Spleen (tissue), 11 donors: ENCODE measurements at regions not wholly inside any gene's neighbourhood (a gene's known extent, or its start where the extent isn't known, plus 50 kb on each side); places are given as distances from the start of the nearest gene placed in this dataset.
A peak's percentile ranks its signal among the peaks of the same experiment; 100 is the strongest.

Source experiments
- DNase-seq: peaks from one replicate; pipeline ENCODE4 v3.0.0-alpha.2; 2020
- H3K27ac ChIP-seq, 8 donors: fragments of 200-600 bp; sonication (generic) in 7 of 8; 1 replicate in 4 of 8; 2 replicates in 4 of 8; pipeline versions ENCODE4 v1.5.0 to v1.8.0; 2016 to 2021; ENCODE audit warnings: inconsistent platforms in 4 of 8, mild to moderate bottlenecking in 4 of 8, moderate library complexity in 1 of 8
- H3K27me3 ChIP-seq, 7 donors: fragments of 200-600 bp; sonication (generic) in 6 of 7; replicated peaks in 1 of 7; 1 replicate in 4 of 7; 2 replicates in 3 of 7; pipeline versions ENCODE4 v1.5.0 to v1.8.0; 2016 to 2021; ENCODE audit warnings: inconsistent platforms in 3 of 7, mild to moderate bottlenecking in 1 of 7
- H3K36me3 ChIP-seq, 6 donors: fragments of 200-600 bp; sonication (generic) in 5 of 6; 1 replicate in 4 of 6; 2 replicates in 2 of 6; pipeline versions ENCODE4 v1.5.0 to v1.8.0; 2016 to 2021; ENCODE audit warnings: inconsistent platforms in 2 of 6
- H3K4me1 ChIP-seq, 6 donors: fragments of 200-600 bp; sonication (generic) in 5 of 6; 1 replicate in 3 of 6; 2 replicates in 3 of 6; pipeline versions ENCODE4 v1.5.0 to v1.8.0; 2016 to 2021; ENCODE audit warnings: inconsistent platforms in 3 of 6
- H3K4me3 ChIP-seq, 8 donors: fragments of 200-600 bp; sonication (generic) in 7 of 8; 1 replicate in 4 of 8; 2 replicates in 4 of 8; pipeline versions ENCODE4 v1.5.0 to v1.8.0; 2016 to 2021; ENCODE audit warnings: inconsistent platforms in 4 of 8, mild to moderate bottlenecking in 4 of 8, moderate library complexity in 2 of 8
- H3K9me3 ChIP-seq, 8 donors: fragments of 200-600 bp; sonication (generic) in 7 of 8; 1 replicate in 4 of 8; 2 replicates in 4 of 8; pipeline versions ENCODE4 v1.5.0 to v1.8.0; 2016 to 2021; ENCODE audit warnings: inconsistent platforms in 4 of 8
- POLR2A ChIP-seq, 3 donors: fragments of 450-650 bp; IDR thresholded peaks; one replicate each; pipeline ENCODE4 v1.5.1; 2017; ENCODE audit warnings: antibody characterized with exemption in 3 of 3, mild to moderate bottlenecking in 1 of 3
- POLR2AphosphoS5 ChIP-seq, 3 donors: sonication (generic); formaldehyde crosslinking; IDR thresholded peaks; one replicate each; pipeline ENCODE4 v1.5.1; 2017; ENCODE audit warnings: antibody characterized with exemption in 3 of 3
- WGBS, 5 donors: extraction: QIAGEN DNeasy Blood & Tissue Kit in 3 of 5; methylation state at CpG; one replicate each; pipeline versions ENCODE4 v1.1.5 to v1.1.7; 2013 to 2018; 5-methylcytosine and 5-hydroxymethylcytosine counted together
- intact Hi-C: fragments of 100-400 bp; cut with DNase I; formaldehyde crosslinking; loops from one replicate; pipeline ENCODE4 v1.15.0; 2023; ENCODE audit warnings: low total_unique reads
- small RNA-seq, 4 donors: library from RNA; depleted of rRNA; stranded (forward); fragments of <200 nt; gene quantifications; one replicate each; pipeline ENCODE3, GENCODE V24; 2016
- TF ChIP-seq, protein P1 (sequence below), 11 experiments: fragments of 200-600 bp in 7 of 11; fragments of 450-650 bp in 4 of 11; sonication (generic) in 4 of 11; IDR thresholded peaks in 8 of 11; conservative IDR thresholded peaks in 3 of 11; 1 replicate in 7 of 11; 2 replicates in 4 of 11; pipeline versions ENCODE4 v1.4.0 to v1.8.0; 2016 to 2021; ENCODE audit warnings: antibody characterized with exemption in 11 of 11, inconsistent platforms in 4 of 11, mild to moderate bottlenecking in 1 of 11
- donor health status: healthy with polysubstance abuse.
- donor health status: DM: no; HTN: no; CAD: no; lungs with moderate emphysema.
- donor health status: DM: no; HTN: no; CAD: no.
- donor health status: Bipolar disorder and iron deficiency.
- donor health status: healthy.
- donor health status: DM: no; HTN: no; CAD: no.
- donor health status: DM: yes; HTN: yes; CAD: no.

DNA sequence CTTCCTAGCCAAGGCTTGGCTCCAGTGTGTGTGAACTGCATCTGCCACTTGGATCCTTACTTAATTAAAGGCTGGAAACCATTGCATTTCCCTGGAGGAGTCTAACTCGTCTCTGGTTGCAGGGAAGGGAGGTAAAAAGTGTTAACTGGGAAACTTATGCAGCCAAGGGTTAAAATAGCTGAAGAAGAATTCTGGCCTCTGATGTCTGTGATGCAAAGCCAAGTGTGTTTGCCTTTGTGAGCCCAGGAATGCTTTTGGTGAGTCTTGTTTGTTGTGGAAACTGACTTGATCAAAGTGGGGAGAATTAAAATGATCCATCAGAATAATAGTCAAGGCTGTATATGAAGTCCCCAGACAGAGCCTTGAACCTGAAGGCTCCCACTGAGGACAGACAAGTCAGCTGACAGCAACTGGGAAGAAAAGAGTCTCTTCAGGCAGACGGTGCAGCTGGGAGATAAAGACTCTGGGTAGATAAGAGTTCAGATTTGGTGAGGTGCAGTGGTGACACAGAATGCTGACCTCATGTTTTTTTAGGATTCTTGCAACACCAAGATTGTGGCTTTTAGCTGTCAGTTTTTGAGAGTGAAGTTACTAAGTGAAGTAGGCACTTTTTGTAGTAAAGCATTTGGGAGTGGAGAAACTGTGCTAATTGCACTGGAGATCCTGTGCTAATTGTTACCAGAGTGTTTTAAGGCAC, 59.5 kb upstream of the WLS start:
- H3K4me1 ChIP-seq, result peaks cover 0 to 30% (median 11%) of the 10 kb centered on the region in 6 donors
- WGBS, 5 donors, result 35 to 43% (median 37%) methylated on average over 2 of the region's 2 CpGs
- no peaks in the 10 kb centered on the region for H3K36me3 ChIP-seq
- no peak for TF ChIP-seq POLR2A (IDR thresholded peaks at IDR 0.05)
- no peak for TF ChIP-seq POLR2AphosphoS5 (IDR thresholded peaks at IDR 0.05)
- TF ChIP-seq, protein P1, sequence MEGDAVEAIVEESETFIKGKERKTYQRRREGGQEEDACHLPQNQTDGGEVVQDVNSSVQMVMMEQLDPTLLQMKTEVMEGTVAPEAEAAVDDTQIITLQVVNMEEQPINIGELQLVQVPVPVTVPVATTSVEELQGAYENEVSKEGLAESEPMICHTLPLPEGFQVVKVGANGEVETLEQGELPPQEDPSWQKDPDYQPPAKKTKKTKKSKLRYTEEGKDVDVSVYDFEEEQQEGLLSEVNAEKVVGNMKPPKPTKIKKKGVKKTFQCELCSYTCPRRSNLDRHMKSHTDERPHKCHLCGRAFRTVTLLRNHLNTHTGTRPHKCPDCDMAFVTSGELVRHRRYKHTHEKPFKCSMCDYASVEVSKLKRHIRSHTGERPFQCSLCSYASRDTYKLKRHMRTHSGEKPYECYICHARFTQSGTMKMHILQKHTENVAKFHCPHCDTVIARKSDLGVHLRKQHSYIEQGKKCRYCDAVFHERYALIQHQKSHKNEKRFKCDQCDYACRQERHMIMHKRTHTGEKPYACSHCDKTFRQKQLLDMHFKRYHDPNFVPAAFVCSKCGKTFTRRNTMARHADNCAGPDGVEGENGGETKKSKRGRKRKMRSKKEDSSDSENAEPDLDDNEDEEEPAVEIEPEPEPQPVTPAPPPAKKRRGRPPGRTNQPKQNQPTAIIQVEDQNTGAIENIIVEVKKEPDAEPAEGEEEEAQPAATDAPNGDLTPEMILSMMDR (IDR thresholded peaks at IDR 0.05 in 8 of 11, conservative IDR thresholded peaks at IDR 0.05 in 3 of 11), result no peak
- peak overlapping the region in 1 of 8 donors; percentile 61 for H3K27ac ChIP-seq
- DNase-seq, result no peak
- H3K27me3 ChIP-seq, result no peaks in the 10 kb centered on the region
- intact Hi-C loops, result no loop called here
- no peaks in the 10 kb centered on the region for H3K9me3 ChIP-seq
- no peak overlapping the region for H3K4me3 ChIP-seq

- no peak for DNase-seq
- Histone ChIP-seq H3K4me3 (no peak overlapping the region), H3K27ac (no peak overlapping the region), H3K9me3 (no peaks in the 10 kb centered on the region), H3K27me3 (no peaks in the 10 kb centered on the region), H3K36me3 (no peaks in the 10 kb centered on the region), H3K4me1 (peaks cover 0 to 8% (median 3%) of the 10 kb centered on the region in 6 donors)
- WGBS, 5 donors, result 81 to 97% (median 95%) methylated on average over 5 of the region's 5 CpGs
- TF ChIP-seq, protein P1 (IDR thresholded peaks at IDR 0.05 in 8 of 11, conservative IDR thresholded peaks at IDR 0.05 in 3 of 11), result no peak
- TF ChIP-seq POLR2A (IDR thresholded peaks at IDR 0.05) (no peak), POLR2AphosphoS5 (IDR thresholded peaks at IDR 0.05) (no peak)
- intact Hi-C loops, result no loop called here
These were observed 54.9 kb upstream of the WLS start for GRCh38 chr1:68287241-68287640.

- WGBS, 5 donors, result 82 to 98% (median 97%) methylated on average over 4 of the region's 4 CpGs
- no peaks in the 10 kb centered on the region for H3K27me3 ChIP-seq
- no peak overlapping the region for H3K27ac ChIP-seq
- TF ChIP-seq POLR2A (IDR thresholded peaks at IDR 0.05), result no peak
- no peak overlapping the region for H3K4me3 ChIP-seq
- no peak for DNase-seq
- no peaks in the 10 kb centered on the region for H3K36me3 ChIP-seq
- H3K9me3 ChIP-seq, result no peaks in the 10 kb centered on the region
- no peaks in the 10 kb centered on the region for H3K4me1 ChIP-seq
- intact Hi-C loops, result no loop called here
These were observed 52.7 kb upstream of the WLS start for GRCh38 chr1:68285046-68285445.

DNA sequence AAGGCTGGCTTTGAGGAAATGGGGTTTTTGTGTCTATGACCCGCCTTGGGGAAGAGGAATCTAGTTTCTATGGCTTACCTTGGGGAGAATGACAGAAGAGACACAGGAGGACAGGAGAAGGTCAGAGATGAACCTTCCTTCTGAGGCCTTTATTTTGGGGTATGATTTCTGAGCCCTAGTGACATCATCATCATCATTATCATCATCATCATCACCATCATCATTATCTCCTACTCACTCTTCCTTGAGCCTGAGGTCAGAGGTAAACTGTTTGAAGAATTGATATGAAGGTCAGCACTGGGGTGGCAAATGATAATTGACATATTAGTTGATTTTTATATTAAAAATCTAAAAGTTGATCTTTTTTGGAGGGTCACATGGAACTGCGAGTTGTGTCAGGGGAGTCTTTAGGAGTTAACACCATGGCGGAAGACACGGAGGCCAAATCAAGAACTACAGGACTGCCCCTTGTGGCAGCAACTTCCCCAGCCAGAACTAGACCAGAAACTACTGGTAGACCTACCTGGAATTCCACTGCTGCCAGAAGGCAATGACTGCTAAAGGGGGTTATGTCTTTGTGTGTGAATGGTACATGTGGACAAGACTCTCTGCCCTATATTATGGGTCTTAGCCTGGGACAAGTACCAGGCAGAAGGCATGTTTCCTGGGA, 49.8 kb upstream of the WLS start:
- Histone ChIP-seq H3K4me3 (no peak overlapping the region), H3K27ac (no peak overlapping the region), H3K9me3 (no peaks in the 10 kb centered on the region), H3K27me3 (no peaks in the 10 kb centered on the region), H3K36me3 (no peaks in the 10 kb centered on the region), H3K4me1 (no peaks in the 10 kb centered on the region)
- TF ChIP-seq POLR2AphosphoS5 (IDR thresholded peaks at IDR 0.05), result no peak
- no peak for DNase-seq
- 74 to 96% (median 87%) methylated on average over 4 of the region's 4 CpGs for WGBS, 5 donors
- intact Hi-C loops, result no loop called here

Small RNA genes lying in the stretch of these regions (small RNA-seq; reads per million reads assigned to genes)
- gene COX6B1P7, result 0 reads per million in 4 donors
